ENCODE measurements at regions not wholly inside any gene's neighbourhood (a gene's known extent, or its start where the extent isn't known, plus 50 kb on each side); places are given as distances from the start of the nearest gene placed in this dataset.

DNA sequence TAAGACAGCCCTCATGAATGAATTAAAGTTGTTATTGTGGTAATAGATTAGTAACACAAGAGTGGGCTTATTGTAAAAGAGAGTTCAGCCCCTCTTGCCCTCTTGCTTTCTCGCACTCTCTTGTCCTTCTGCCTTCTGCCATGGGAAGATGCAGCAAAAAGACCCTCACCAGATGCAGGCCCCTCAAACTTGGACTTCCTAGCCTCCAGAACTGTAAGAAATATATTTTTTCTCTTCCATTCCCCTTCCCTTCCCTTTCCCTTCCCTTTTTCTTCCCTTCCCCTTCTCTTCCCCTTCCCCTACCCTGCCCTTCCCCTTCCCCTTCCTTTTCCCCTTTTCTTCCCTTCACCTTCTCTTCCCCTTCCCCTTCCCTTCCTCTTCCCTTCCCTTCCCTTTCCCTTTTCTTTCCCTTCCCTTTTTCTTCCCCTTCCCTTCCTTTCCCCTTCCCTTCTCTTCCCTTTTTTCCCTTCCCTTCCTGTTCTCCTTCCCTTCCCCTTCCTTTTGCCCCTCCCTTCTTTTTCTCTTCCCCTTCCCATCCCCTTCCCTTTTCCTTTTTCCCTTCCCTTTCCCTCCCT is 55.6 kb upstream of the TMEM248 start:
- Histone ChIP-seq H3K27ac (ENCODE audit: insufficient read depth, low read depth, low read length) (no peak overlapping the region), H3K9ac (replicated peaks; ENCODE audit: extremely low read depth, insufficient read depth, low read length) (no peak overlapping the region), H3K4me1 (ENCODE audit: control insufficient read depth, extremely low read depth, insufficient read depth, low read length) (no peaks in the 10 kb centered on the region), H3K36me3 (ENCODE audit: control insufficient read depth in 2 of 2, extremely low read depth in 1 of 2, insufficient read depth in 2 of 2, low read length in 2 of 2) (no peaks in the 10 kb centered on the region), H3K27me3 (ENCODE audit: control insufficient read depth in 2 of 2, insufficient read depth in 2 of 2, low read length in 2 of 2) (no peaks in the 10 kb centered on the region), H3K9me1 (replicated peaks; ENCODE audit: control insufficient read depth, extremely low read depth, insufficient read depth, low read length) (no peaks in the 10 kb centered on the region), H4K20me1 (replicated peaks; ENCODE audit: control insufficient read depth, extremely low read depth, insufficient read depth, low read length) (no peaks in the 10 kb centered on the region), H3K4me2 (ENCODE audit: insufficient read depth, low read length) (no peak overlapping the region), H3K4me3 (replicated peaks in 1 of 3; ENCODE audit: insufficient read depth in 1 of 3, low read depth in 1 of 3, low read length in 3 of 3) (no peak overlapping the region), H3K9me3 (replicated peaks; ENCODE audit: control insufficient read depth, insufficient read depth, low read length) (no peaks in the 10 kb centered on the region), H2AFZ (ENCODE audit: low read depth, low read length) (no peak overlapping the region), H3K79me2 (ENCODE audit: control insufficient read depth, insufficient read depth, low read length) (no peaks in the 10 kb centered on the region)
- dilution Hi-C loops (cut with MboI; ENCODE audit: extremely low pct_ligation_motif_present, low sequenced_read_pairs) = no loop called here
- FAIRE-seq (no peak), DNase-seq (ENCODE audit: low read depth, low spot score) (no peak)
- intact Hi-C loops (cut with micrococcal nuclease) = no loop called here
- TF ChIP-seq FOS (IDR thresholded peaks at IDR 0.05; ENCODE audit: borderline replicate concordance, insufficient read depth, low read length) (no peak), EZH2 (IDR thresholded peaks at IDR 0.05; ENCODE audit: borderline replicate concordance, low read depth, low read length, severe bottlenecking) (no peak)
- ChIA-PET CTCF (interaction anchor here (1.7 kb wide), 1 partner anchor 10 kb away, joined by 3 read pairs; no protein-coding TSS in a partner anchor), POLR2A (no interaction called here)
- no TSS peak for BruUV-seq (replicated peaks)

GRCh38 chr7:66867198-66867790 is 53.7 kb upstream of the TMEM248 start:
- Histone ChIP-seq H3K4me1 (ENCODE audit: control insufficient read depth, extremely low read depth, insufficient read depth, low read length) (no peaks in the 10 kb centered on the region), H3K27me3 (ENCODE audit: control insufficient read depth in 2 of 2, insufficient read depth in 2 of 2, low read length in 2 of 2) (no peaks in the 10 kb centered on the region), H3K27ac (ENCODE audit: insufficient read depth, low read depth, low read length) (no peak overlapping the region), H2AFZ (ENCODE audit: low read depth, low read length) (no peak overlapping the region), H3K9me1 (replicated peaks; ENCODE audit: control insufficient read depth, extremely low read depth, insufficient read depth, low read length) (no peaks in the 10 kb centered on the region), H3K36me3 (ENCODE audit: control insufficient read depth in 2 of 2, extremely low read depth in 1 of 2, insufficient read depth in 2 of 2, low read length in 2 of 2) (no peaks in the 10 kb centered on the region), H3K9ac (replicated peaks; ENCODE audit: extremely low read depth, insufficient read depth, low read length) (no peak overlapping the region), H4K20me1 (replicated peaks; ENCODE audit: control insufficient read depth, extremely low read depth, insufficient read depth, low read length) (no peaks in the 10 kb centered on the region), H3K4me2 (ENCODE audit: insufficient read depth, low read length) (no peak overlapping the region), H3K79me2 (ENCODE audit: control insufficient read depth, insufficient read depth, low read length) (no peaks in the 10 kb centered on the region), H3K4me3 (replicated peaks in 1 of 3; ENCODE audit: insufficient read depth in 1 of 3, low read depth in 1 of 3, low read length in 3 of 3) (no peak overlapping the region), H3K9me3 (replicated peaks; ENCODE audit: control insufficient read depth, insufficient read depth, low read length) (no peaks in the 10 kb centered on the region)
- ChIA-PET CTCF (no interaction called here), POLR2A (no interaction called here)
- DNase-seq (ENCODE audit: low read depth, low spot score) (peak; percentile 5), FAIRE-seq (peak; percentile 18)
- BruUV-seq (replicated peaks) = no TSS peak
- no peak for TF ChIP-seq POLR2AphosphoS5 (IDR thresholded peaks at IDR 0.05; ENCODE audit: insufficient read depth, low read depth, low read length)
- TF ChIP-seq CTCF (IDR thresholded peaks at IDR 0.05; ENCODE audit: extremely low read depth in 1 of 2, insufficient read depth in 1 of 2, low read depth in 1 of 2, low read length in 2 of 2) = no peak
- no peak for TF ChIP-seq FOS (IDR thresholded peaks at IDR 0.05; ENCODE audit: borderline replicate concordance, insufficient read depth, low read length)
- no peak for TF ChIP-seq MYC (IDR thresholded peaks at IDR 0.05; ENCODE audit: low read depth, low read length)
- TF ChIP-seq GATA2 (IDR thresholded peaks at IDR 0.05; ENCODE audit: insufficient read depth, insufficient read length, low read depth, low read length) = no peak
- no peak for TF ChIP-seq POLR2A (IDR thresholded peaks at IDR 0.05; ENCODE audit: low read depth, low read length)
- TF ChIP-seq, protein P1, sequence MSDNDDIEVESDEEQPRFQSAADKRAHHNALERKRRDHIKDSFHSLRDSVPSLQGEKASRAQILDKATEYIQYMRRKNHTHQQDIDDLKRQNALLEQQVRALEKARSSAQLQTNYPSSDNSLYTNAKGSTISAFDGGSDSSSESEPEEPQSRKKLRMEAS (IDR thresholded peaks at IDR 0.05; ENCODE audit: insufficient read depth, insufficient read length) = no peak
- TF ChIP-seq EZH2 (IDR thresholded peaks at IDR 0.05; ENCODE audit: borderline replicate concordance, low read depth, low read length, severe bottlenecking) = no peak
- no peak for TF ChIP-seq JUN (IDR thresholded peaks at IDR 0.05; ENCODE audit: borderline replicate concordance, insufficient read depth, insufficient read length, low read depth)
- intact Hi-C loops (cut with micrococcal nuclease) = no loop called here
- dilution Hi-C loops (cut with MboI; ENCODE audit: extremely low pct_ligation_motif_present, low sequenced_read_pairs) = no loop called here

Data from endothelial cell of umbilical vein (primary cell).